Left cardiac atrium (tissue), 4 donors: ENCODE measurements at regions not wholly inside any gene's neighbourhood (a gene's known extent, or its start where the extent isn't known, plus 50 kb on each side); places are given as distances from the start of the nearest gene placed in this dataset.
A peak's percentile ranks its signal among the peaks of the same experiment; 100 is the strongest.

Experiments used
- ATAC-seq, 2 donors: fragments of 200-7000 bp; cut with Tn5 transposase; one replicate each; pipeline ENCODE4 v1.9.1; 2020; ENCODE audit warnings: mild to moderate bottlenecking in 2 of 2, moderate library complexity in 2 of 2
- DNase-seq: peaks from one replicate; pipeline ENCODE4 v3.0.0-alpha.2; 2020
- intact Hi-C, 2 donors: fragments of 100-400 bp; cut with DNase I; formaldehyde crosslinking; loops; one replicate each; pipeline versions ENCODE4 v1.14.1 to v1.15.1; 2022 to 2023
- donor health status: DM: no; HTN: yes; CAD: no.
- donor health status: DM: no; HTN: yes; CAD: no; lungs with severe emphysema.
- donor health status: DM: yes; HTN: yes; CAD: no.
- donor health status: Dilated cardiomyopathy.

DNA sequence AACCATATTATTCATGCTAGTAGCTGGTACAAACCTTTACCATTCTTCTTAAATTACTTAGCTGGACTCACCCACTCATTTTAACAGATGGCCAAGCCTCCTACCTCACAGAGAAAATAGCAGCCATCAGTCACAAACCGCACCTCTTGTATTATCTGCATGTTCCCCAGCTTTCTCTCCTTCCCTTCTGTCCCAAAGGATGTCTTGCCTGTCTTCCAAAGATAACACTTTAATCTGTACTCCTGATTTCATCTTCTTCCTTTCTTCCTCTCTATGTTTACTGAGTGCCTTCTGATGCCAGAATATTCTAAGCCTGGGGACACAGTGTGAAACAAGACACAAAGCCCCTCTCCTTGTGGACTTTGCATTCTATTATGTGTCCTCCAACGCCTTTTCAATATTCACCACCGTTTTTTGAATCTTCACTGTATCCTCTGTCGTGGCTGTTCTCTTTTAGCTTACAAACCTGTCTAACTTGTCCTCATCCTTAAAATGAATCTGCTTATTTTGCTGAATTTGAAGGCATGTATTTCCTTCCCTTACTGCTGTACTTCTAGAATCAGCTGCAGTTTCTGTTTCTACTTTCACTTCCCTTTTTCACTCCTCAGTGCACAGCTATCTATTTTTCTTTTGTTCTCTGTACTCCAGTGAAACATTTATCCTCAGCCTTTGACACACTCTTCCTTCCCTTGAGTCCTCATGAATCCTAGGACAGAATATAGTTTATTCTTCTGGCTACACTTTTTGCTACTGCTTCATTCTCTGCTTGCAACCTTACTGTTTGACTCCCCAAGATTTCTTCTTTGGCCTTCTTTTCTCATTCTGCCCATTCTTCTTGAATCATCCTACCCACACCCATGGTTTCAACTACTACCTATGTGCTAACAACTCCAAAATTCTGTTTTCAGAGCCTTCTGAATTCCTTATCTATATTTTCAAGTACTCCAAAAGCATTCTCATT lies 216.9 kb upstream of the SAMSN1 start:
- intact Hi-C loops = no loop called here
- DNase-seq = no peak
- peak; percentile 47 to 68 for ATAC-seq

DNA sequence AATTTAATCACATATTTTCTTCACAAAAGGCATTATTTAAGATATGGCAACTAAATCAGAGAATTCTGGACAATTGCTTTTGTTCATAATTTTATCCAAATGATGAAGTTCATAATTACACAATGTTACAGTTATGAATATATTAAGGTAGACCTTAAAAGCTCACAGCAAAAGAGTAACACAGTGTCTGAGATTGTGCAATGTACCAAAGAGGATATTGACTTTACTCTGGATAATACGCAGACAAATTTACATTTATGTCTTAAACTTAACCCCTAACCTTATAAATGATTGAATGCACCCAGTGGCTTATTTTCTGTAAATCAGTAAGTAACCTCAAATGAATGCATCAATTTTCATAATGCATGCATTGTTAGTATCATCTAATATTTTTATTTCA lies 216.2 kb upstream of the SAMSN1 start:
- intact Hi-C loops = no loop called here
- DNase-seq (no peak), ATAC-seq (no peak)

DNA sequence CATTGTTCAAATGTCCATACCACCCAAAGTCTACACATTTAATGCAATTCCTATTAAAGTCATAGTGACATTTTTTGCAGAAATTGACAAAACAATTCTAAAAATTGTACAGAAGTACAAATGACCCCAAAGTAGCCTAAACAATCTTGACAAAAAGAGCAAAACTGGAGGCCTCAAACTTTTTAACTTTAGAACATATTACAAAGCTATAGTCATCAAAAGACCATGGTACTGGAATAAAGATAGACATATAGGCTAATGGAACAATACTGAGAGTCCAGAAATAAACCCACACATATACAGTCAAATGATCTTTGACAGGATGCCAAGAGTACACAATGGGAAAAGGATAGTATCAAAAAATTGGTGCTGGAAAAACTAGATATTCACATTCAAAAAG lies 213.2 kb upstream of the SAMSN1 start:
- intact Hi-C loops = no loop called here
- DNase-seq = no peak
- ATAC-seq = no peak

DNA sequence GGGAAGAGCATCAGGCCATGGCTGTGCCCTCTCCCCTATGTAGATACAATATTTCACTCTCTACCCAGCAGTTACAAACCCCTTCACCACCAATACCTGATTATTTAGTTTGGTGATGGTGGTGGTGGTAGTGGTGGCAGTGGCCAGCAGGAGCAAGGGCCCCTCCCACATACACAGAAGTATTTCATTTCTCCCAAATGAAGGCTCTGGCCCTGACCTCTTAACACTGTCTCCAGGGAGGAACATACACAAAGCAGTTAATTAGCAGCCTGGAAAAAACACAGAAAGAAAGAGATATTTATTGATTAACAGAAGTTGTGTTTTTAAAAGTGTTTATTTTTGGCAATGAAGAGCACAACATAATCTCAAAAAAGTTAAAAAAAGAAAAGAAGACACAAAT lies 212.7 kb upstream of the SAMSN1 start:
- intact Hi-C loops = no loop called here
- DNase-seq (no peak), ATAC-seq (no peak)

DNA sequence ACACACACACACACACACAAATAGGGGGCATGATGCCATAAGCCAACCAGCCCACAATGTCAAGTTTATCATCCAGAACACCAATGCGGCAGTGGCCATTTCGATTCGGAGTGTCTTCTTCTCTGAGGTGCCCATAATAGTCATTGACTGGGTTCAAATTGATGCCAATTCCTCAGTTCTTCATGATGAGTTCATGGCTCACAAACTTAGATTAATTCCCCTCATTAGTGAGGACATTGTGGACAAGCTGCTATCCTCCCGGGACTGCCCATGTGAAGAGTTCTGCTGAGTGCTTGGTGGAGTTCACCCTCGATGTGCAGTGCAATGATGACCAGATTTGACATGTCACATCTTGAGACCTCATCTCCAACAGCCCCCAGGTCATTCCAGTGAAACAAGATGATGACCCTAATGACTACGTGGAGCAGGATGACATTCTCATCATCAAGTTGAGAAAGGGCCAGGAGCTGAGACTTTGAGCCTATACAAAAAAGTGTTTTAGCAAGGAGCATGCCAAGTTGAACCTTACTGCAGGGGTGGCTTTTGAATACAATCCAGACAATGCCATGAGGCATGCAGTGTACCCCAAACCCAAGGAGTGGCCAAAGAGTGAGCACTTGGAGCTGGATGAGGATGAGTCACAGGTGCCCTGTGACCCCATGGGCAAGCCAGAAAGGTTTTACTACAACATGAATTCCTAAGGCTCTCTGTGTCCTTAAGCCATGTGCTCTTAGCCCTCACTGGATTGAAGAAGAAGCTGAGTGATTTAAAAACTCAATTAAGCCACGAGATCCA lies 211.6 kb upstream of the SAMSN1 start:
- intact Hi-C loops = no loop called here
- ATAC-seq (no peak), DNase-seq (no peak)

DNA sequence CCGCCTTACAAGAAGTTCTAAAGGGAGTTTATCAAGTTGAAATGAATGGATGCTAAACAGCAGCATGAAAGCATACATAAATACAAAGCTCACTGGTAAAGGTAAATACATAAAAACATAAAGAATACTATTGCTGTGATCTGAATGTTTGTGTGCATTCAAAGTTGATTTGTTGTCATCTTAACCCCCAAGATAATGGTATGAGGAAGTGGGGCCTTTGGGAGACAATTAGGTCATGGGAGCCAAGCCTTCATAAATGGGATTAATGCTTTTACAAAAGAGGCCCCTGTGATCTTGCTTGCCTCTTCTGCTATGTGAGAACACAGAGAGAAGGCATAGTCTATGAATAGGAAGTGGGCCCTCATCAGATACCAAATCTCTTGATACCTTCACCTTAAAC lies 209.0 kb upstream of the SAMSN1 start:
- DNase-seq (no peak), ATAC-seq (no peak)
- intact Hi-C loops = no loop called here

DNA sequence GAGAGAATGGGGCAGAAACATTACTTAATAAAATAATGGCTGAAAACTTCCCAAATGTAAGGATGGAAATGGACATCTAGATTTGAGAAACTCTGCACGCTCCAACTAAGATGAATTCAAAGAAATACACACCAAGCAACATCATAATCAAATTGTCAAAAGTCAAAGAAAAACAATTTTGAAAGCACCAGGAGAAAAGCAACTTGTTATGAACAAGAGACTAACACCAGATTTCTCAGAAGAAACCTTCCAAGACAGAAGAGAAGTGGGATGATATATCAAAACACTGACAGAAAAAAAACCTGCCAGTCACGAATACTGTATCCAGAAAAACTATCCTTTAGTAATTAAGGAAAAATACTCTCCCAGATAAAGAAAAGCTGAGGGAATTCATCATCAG lies 208.6 kb upstream of the SAMSN1 start:
- intact Hi-C loops = no loop called here
- DNase-seq (no peak), ATAC-seq (no peak)

DNA sequence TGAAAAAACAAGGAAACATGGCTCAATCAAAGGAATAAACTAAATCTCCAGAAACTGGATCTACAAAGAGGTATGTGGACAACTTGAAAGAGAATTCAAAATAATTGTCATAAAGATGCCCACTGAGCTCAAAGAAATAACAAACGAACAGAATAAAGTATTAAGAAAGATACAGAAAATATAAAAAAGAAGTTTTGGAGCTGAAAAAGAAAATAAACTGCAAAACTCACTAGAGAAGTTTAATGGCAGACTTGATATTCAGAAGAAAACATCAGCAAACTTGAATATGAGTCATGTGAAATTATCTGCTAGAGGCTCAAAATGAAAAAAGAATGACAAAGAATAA lies 208.1 kb upstream of the SAMSN1 start:
- intact Hi-C loops = no loop called here
- DNase-seq (no peak), ATAC-seq (no peak)

DNA sequence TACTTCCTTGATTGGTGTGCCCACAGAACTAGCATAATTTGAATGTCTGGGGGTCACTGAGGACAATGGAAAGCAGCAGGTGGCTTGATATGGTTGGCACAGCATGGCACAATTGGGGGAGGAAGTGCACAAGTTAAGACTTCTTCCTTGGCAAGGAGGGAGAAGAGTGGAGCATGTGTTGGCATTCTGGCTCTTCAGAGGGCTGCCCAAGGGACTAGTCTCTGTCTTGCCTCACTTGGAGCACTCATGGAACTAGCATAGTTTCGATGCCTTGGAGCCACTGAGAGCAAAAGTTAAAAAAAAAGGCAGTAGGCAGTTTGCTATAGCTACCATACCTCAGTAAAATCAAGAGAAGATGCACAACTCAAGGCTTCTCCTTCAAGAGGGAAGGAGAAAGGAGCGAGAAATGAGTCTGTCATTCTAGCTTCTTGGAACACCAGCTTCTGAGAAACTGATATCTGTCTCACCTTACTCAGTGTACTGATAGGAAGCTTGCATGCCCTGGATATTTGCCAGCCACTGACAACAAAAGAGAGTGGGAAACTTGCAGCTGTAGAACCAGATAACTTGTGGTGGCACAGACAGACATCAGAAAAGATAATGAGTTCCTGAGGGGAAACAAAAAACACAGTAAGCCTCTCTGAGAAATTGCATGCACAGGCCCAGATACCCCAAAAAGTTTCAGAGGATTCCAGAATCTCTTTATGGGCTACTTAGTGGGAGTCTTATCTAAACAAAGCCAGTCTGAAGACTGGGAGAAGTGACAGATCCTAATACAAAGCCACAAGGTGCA lies 207.5 kb upstream of the SAMSN1 start:
- intact Hi-C loops = no loop called here
- ATAC-seq (no peak), DNase-seq (no peak)

DNA sequence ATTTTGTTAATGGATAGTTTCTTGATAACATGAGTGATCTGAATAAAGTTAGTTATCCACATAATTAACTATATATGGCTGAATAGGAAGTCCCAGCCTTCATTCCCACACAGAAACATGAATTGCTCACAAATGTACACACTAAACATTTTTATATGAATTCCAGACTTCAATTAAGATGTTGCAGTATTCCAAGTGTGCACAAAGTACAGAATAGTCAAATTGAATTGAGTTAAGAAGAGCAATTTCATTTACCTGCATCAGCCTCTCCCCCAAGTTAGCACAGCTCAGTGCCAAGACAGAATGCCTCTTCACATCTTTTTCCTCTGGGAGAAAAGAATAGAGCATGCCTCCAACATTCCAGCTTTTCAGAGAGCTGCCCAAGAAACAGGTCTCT lies 207.0 kb upstream of the SAMSN1 start:
- DNase-seq = no peak
- intact Hi-C loops = no loop called here
- ATAC-seq = no peak

DNA sequence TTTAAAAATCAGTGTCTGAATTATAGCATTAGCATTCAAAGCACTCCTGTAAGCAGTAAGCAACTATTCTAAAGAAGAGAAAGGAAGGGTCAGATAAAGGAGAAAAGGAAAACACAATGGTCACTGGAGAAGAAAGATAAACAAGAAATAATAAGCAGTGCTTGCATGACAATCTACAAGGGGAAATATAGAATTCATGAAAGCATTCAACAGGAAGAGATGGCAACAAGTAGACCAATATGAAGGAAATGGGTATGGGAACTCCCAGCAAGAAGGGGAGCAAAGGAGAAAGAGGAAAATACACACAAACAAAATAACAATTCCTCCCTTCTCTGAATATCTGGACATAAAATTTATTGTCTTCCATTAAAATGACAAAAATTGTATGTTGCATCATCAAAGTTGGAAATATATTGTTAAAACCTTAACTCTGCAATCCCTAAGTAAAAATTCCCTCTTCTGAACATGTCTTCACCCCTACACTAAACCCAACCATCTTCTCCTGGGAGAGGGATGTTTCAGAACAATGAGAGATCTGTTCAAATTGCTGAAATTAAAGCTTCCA lies 206.3 kb upstream of the SAMSN1 start:
- ATAC-seq = no peak
- DNase-seq = no peak
- intact Hi-C loops = no loop called here

DNA sequence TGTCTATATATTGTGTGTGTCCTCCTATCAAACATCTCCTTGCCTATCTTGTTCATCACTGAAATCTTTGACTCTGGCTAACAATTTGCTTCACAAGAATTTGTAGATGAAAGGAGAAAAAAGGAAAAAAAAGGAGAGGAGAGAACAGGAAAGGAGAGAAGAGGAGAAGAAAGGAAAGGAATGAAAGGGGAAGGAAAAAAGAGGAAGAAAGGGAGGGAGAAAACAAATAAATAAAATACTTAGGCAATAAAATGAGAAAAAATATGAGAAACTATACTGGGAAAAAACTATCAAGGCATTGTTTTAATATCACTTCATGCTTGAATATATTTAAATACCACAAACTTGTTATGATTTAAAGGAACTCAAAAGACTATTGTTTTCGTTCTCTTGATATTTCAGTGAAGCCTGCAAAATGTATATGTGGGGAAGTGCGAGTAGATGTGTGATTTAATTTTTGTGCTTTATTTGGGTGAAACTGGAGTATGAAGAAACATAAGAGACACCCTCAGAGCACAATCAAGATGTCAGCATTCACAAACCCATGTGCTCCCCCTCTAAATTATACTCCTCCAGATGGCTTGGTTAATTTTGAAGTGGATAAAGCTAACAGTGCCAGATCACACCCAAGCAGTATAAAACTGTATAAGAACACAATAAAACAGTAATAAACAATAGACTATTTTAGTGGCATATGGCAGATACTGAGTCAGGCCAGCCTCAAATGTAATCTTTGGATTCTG lies 205.7 kb upstream of the SAMSN1 start:
- ATAC-seq (no peak), DNase-seq (no peak)
- intact Hi-C loops = no loop called here

DNA sequence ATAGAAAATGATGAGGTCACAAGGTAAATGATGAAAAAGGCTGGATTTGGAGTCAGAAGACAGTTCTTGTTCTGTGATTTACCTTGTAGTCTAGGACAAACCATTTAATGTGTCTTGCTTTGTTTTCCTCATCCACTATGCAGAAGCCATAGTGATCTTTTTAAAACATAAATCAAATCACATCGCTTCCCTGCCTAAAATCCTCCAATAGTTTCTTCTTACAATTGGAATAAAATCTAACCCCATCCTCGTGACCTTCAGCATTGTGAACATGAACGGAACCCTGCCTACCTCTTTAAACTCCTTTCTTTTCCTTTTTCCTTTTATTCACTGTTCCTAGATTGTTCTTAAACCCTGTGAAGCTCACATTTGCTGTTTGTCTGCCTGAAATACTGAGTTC lies 204.9 kb upstream of the SAMSN1 start:
- intact Hi-C loops = no loop called here
- DNase-seq (no peak), ATAC-seq (no peak)

DNA sequence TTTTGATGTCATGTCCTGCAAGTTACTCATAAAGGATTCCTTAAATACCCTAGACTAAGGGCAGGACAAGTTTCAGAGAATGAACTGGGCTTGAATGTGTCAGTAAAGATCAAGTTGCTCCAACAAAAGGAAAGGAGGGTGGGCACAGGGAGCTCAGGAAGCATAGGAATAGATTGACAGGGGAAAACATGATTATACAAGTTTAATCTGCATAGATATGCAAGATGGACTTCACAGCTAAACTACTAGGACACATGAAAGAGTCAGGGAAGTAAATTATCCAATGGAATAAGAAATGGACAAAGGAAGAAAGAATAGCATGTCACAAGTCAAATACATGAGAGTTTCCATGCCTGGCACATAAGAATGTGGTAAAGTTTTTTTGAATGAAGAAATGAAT lies 203.9 kb upstream of the SAMSN1 start:
- ATAC-seq = no peak
- no peak for DNase-seq
- intact Hi-C loops = no loop called here

DNA sequence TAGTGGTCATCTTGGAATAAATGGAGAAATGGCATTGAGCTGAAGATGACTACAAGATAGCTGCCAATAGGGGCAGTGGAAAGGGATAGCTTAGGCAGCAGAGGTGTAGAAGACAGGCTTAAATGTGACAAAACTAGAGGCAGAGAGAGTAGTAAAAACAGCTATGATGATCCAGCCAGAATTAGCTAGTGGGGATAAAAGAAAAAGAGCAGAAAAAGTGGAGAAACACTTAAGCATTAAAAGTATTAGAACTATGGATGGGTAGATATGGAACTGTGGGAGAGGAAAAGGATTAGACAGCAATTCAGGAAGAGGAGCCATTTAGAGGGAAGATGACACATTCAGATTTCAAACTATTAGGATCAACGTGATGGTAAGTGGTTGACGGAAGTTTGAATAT lies 202.5 kb upstream of the SAMSN1 start:
- DNase-seq = no peak
- ATAC-seq = no peak
- intact Hi-C loops = no loop called here

DNA sequence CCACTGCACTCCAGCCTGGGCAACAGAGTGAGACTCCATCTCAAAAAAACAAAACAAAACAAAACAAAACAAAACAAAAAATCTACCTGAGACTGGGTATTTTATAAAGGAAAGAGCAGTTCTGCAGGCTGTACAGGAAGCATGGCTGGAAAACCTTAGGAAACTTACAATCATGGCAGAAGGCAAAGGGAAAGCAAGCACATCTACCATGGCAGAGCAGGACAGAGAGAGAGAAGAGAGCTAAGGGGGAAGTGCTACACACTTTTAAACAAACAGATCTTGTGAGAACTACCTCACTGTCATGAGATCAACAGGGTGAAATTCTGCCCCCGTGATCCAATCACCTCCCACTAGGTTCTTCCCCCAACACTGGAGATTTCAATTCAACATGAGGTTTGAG lies 198.3 kb upstream of the SAMSN1 start:
- ATAC-seq = no peak
- no peak for DNase-seq
- intact Hi-C loops = no loop called here

DNA sequence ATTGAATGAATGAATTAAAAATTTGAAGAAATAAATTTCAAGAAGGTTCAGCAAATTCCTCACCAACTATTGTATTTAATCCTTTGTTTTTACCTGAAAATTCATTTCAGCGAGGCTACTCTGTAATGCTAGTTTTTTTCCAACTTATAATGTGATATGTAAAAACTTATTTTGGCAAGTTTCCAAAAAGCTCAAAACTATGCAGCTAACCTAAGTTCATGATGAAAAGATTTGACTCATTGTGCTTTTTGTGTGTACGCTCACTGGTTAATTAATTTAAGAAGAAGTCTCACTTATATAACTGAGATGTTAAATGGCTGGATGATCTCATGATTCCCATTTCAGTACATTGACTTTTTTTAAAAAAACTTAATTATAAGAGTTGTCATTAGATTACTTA lies 196.0 kb upstream of the SAMSN1 start:
- no peak for ATAC-seq
- no peak for DNase-seq
- intact Hi-C loops = no loop called here

DNA sequence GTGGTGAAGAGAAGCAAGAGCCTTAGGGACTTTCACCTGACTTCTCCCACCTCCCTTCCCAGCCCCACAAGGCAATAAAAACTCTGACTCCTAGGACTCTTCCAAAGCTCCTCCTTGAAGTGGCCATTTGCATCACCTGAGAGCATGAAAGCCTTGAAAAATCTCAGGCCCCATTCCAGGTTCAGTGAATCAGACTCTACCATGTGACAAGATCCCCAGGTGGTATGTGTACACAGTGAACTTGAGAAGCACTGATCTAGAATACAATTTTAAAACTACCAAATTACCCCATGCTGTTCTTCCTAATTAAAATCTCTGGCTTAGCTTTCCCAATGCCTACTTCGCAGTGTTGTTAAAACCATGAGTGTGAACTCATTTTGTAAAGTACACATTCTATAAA lies 195.1 kb upstream of the SAMSN1 start:
- DNase-seq (no peak), ATAC-seq (no peak)
- intact Hi-C loops = no loop called here

DNA sequence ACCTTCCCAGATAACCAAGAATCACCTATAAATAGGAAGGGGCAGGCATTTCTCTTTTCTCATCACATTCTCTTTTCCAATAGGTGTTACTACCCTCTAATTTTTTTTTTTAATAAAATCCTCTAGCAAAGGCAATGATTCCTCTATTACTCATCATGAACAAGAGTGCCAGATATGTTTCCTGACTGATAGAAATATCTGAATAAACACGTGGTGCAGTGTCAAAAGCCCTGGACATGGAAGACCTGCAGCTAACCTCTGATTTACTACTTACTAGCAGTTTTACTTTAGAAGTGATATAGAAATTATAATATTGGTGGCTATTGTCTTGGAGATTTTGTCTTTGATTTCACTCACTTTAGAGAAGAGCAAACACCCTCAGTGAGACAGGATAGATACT lies 194.6 kb upstream of the SAMSN1 start:
- intact Hi-C loops = no loop called here
- no peak for ATAC-seq

More for the DNA sequence above, 194.6 kb upstream of the SAMSN1 start:
- no peak for DNase-seq
